ENCODE measurements at regions not wholly inside any gene's neighbourhood (a gene's known extent, or its start where the extent isn't known, plus 50 kb on each side); places are given as distances from the start of the nearest gene placed in this dataset.

DNA sequence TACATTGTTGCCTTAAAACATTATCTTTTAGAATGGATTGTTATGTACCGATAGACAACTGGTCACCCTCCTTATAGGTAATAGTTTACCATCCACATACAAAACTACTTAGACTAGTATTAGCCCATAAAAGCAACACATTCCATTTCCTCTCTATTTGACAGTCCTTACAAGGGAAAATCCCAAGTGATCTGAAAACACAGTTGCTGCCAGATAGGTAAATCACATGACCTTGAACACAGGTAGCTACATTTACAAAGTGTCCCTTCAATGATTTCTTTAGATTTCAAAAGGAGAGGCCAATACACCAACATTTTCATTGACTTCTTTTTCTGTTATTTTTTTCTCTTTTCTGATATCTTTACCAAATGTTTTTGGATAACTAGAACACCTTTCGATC, 102.9 kb upstream of the SMYD2 start:
- Histone ChIP-seq H3K27me3 (no peaks in the 10 kb centered on the region), H3K4me1 (no peaks in the 10 kb centered on the region), H3K27ac (no peak overlapping the region), H3K4me3 (no peak overlapping the region), H3K36me3 (no peaks in the 10 kb centered on the region), H3K9me3 (no peaks in the 10 kb centered on the region)
- no peak for DNase-seq
- intact Hi-C loops (cut with DNase I; ENCODE audit: low total_unique reads): no loop called here
- TF ChIP-seq, protein P1, sequence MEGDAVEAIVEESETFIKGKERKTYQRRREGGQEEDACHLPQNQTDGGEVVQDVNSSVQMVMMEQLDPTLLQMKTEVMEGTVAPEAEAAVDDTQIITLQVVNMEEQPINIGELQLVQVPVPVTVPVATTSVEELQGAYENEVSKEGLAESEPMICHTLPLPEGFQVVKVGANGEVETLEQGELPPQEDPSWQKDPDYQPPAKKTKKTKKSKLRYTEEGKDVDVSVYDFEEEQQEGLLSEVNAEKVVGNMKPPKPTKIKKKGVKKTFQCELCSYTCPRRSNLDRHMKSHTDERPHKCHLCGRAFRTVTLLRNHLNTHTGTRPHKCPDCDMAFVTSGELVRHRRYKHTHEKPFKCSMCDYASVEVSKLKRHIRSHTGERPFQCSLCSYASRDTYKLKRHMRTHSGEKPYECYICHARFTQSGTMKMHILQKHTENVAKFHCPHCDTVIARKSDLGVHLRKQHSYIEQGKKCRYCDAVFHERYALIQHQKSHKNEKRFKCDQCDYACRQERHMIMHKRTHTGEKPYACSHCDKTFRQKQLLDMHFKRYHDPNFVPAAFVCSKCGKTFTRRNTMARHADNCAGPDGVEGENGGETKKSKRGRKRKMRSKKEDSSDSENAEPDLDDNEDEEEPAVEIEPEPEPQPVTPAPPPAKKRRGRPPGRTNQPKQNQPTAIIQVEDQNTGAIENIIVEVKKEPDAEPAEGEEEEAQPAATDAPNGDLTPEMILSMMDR (IDR thresholded peaks at IDR 0.05): no peak
- TF ChIP-seq POLR2A (IDR thresholded peaks at IDR 0.05): no peak

DNA sequence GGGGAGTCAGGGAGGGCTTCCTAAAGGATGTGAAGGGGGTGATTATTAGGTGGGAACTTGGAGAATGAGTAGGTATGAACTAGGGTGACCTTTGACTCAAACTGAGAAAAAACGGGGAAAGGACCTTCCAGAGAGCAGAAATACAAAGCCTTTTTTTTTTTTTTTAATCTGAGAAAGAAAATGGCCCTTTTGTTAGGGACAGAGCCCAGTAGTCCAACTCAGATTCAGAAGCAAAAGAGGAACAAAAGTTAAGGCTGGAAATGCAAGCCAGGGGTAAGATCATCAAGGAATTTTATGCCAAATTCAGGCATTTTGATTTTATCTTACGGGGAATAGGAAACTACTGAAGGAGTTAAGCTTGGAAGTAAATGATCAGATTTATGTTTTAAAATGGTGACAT, 96.0 kb upstream of the SMYD2 start:
- Histone ChIP-seq H3K27me3 (peaks cover 0 to 9% of the 10 kb centered on the region in 2 donors), H3K4me1 (no peaks in the 10 kb centered on the region), H3K27ac (no peak overlapping the region), H3K4me3 (no peak overlapping the region), H3K36me3 (no peaks in the 10 kb centered on the region), H3K9me3 (no peaks in the 10 kb centered on the region)
- DNase-seq: no peak
- intact Hi-C loops (cut with DNase I; ENCODE audit: low total_unique reads): no loop called here
- no peak for TF ChIP-seq POLR2A (IDR thresholded peaks at IDR 0.05)
- TF ChIP-seq, protein P1 (IDR thresholded peaks at IDR 0.05): no peak

DNA sequence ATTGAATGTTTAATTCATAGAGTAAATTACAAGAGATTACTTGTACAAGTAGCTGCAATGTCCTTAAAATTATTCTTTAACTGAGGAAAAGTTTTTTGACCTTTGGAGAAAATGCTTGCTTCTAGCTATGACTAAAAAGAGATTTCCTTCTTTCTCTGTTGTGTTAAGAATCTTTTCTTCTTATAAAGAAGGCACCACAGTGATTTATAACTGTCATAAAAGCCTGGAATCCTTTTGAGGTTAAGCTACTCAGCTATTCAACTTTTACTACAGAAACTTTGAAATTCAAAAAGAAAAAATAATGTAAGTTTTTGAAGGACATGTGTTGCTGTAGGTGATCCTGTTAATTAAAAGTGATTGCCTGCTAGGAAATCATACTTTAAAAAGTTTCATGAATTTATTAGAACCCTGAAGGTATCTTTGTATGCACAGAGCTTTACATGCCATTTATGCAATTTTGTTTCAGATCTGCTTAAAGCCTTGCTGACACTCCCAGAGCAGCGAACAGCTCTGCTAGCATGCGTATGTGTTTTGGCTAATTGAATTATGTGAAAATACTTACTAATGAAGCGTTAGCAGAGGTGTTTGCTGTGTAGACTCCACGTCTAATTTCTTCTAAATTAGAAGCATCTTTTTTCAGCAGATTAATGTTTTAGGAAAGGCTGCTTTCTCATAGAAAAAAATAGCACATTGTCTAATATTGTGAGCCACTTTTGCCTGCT, 94.7 kb upstream of the SMYD2 start:
- Histone ChIP-seq H3K27me3 (peaks cover 0 to 9% of the 10 kb centered on the region in 2 donors), H3K9me3 (no peaks in the 10 kb centered on the region), H3K27ac (no peak overlapping the region), H3K4me1 (no peaks in the 10 kb centered on the region), H3K4me3 (no peak overlapping the region), H3K36me3 (no peaks in the 10 kb centered on the region)
- DNase-seq: no peak
- intact Hi-C loops (cut with DNase I; ENCODE audit: low total_unique reads): no loop called here
- TF ChIP-seq, protein P1 (IDR thresholded peaks at IDR 0.05): no peak
- no peak for TF ChIP-seq POLR2A (IDR thresholded peaks at IDR 0.05)

DNA sequence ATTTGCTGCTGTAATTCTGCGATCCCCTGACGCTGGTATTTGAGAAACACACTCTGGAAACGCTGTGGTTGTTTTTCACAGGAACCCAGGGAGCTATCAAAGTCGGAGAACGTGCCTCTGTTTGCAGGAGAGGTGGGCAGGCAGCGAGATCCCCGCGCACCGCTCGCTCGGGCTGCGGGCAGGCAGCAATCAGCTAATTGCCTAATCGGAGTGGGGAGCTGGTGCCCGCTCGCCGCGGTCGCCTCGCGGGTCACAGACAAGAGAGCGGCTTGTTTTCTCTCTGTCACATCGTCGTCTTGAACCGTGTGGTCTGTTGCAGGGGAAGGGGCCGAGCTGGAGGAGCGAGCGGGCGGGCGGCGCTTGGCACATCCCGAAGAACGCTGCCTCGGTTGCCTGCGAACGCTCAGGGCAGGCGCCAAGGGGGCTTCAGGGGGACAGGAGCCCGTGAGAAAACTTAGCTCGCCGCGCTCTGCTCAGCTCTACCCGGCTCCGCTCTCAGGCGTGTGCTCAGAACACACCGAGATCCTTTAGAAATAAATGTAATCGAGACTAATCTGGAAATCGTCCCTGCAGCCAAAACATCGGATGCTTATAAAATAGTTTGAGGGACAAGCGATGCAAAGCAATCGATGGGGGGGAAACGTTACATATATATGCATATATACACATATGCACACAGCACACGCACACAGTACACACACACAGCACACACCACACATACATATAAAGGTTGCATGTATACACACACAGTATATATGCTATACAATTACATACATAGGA, 93.6 kb upstream of the SMYD2 start:
- peaks cover 0 to 9% of the 10 kb centered on the region in 2 donors for H3K27me3 ChIP-seq
- intact Hi-C loops (cut with DNase I; ENCODE audit: low total_unique reads): no loop called here
- no peaks in the 10 kb centered on the region for H3K36me3 ChIP-seq
- no peak overlapping the region for H3K27ac ChIP-seq
- TF ChIP-seq POLR2A (IDR thresholded peaks at IDR 0.05): no peak
- TF ChIP-seq, protein P1 (IDR thresholded peaks at IDR 0.05): no peak
- no peak for DNase-seq
- H3K4me3 ChIP-seq: no peak overlapping the region
- no peaks in the 10 kb centered on the region for H3K4me1 ChIP-seq
- no peaks in the 10 kb centered on the region for H3K9me3 ChIP-seq

DNA sequence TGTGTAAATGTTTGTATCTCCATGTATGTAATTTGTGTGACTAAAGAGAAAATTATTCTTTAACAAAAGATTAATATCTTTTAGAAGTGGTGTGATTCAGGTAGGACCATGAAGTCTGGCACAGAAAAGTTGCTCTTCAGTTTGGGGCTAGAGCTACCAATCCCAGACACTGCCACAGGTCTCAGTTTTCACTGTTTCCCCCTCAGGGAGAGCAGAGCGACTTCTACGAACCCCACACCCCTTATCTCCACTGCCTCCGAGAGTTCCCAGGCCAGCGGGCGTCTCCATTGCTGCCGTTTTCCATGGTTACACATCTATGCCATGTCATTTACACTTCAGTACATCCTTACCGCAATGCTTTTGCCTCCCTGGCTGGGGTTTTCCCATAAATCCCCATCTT, 93.0 kb upstream of the SMYD2 start:
- Histone ChIP-seq H3K36me3 (no peaks in the 10 kb centered on the region), H3K27ac (no peak overlapping the region), H3K4me3 (no peak overlapping the region), H3K9me3 (no peaks in the 10 kb centered on the region), H3K4me1 (no peaks in the 10 kb centered on the region), H3K27me3 (peaks cover 0 to 9% of the 10 kb centered on the region in 2 donors)
- intact Hi-C loops (cut with DNase I; ENCODE audit: low total_unique reads): no loop called here
- TF ChIP-seq, protein P1 (IDR thresholded peaks at IDR 0.05): no peak
- no peak for TF ChIP-seq POLR2A (IDR thresholded peaks at IDR 0.05)
- DNase-seq: no peak

Data from uterus (tissue), 3 donors.